ENCODE measurements at regions not wholly inside any gene's neighbourhood (a gene's known extent, or its start where the extent isn't known, plus 50 kb on each side); places are given as distances from the start of the nearest gene placed in this dataset.

GRCh38 chr2:199707593-199708185 lies 143.3 kb downstream of the FTCDNL1 start:
- no peak for DNase-seq (ENCODE audit: low spot score)

- no peak for DNase-seq (ENCODE audit: low spot score)
Observed at GRCh38 chr2:199705538-199705937, 145.5 kb downstream of the FTCDNL1 start.

- peak; percentile 57 for DNase-seq (ENCODE audit: low spot score)
Observed at GRCh38 chr2:199704358-199705238, 146.4 kb downstream of the FTCDNL1 start.

GRCh38 chr2:199703199-199703598 lies 147.8 kb downstream of the FTCDNL1 start:
- no peak for DNase-seq (ENCODE audit: low spot score)

- no peak for DNase-seq (ENCODE audit: low spot score)
Observed at GRCh38 chr2:199697469-199697868, 153.5 kb downstream of the FTCDNL1 start.

- no peak for DNase-seq (ENCODE audit: low spot score)
Observed at GRCh38 chr2:199696048-199696447, 154.9 kb downstream of the FTCDNL1 start.

GRCh38 chr2:199693861-199694260 lies 157.1 kb downstream of the FTCDNL1 start:
- no peak for DNase-seq (ENCODE audit: low spot score)

- no peak for DNase-seq (ENCODE audit: low spot score)
Observed at GRCh38 chr2:199692489-199692888, 158.5 kb downstream of the FTCDNL1 start.

- DNase-seq (ENCODE audit: low spot score) = no peak
Observed at GRCh38 chr2:199690225-199690624, 160.8 kb downstream of the FTCDNL1 start.

- DNase-seq (ENCODE audit: low spot score) = no peak
Observed at GRCh38 chr2:199685669-199686068, 165.3 kb downstream of the FTCDNL1 start.

- DNase-seq (ENCODE audit: low spot score) = no peak
Observed at GRCh38 chr2:199684832-199685231, 166.2 kb downstream of the FTCDNL1 start.

- DNase-seq (ENCODE audit: low spot score) = no peak
Observed at GRCh38 chr2:199684168-199684567, 166.8 kb downstream of the FTCDNL1 start.

GRCh38 chr2:199682001-199682400 lies 169.0 kb downstream of the FTCDNL1 start:
- DNase-seq (ENCODE audit: low spot score) = no peak

- DNase-seq (ENCODE audit: low spot score) = no peak
Observed at GRCh38 chr2:199680482-199680881, 170.5 kb downstream of the FTCDNL1 start.

GRCh38 chr2:199679883-199680282 lies 171.1 kb downstream of the FTCDNL1 start:
- no peak for DNase-seq (ENCODE audit: low spot score)

- DNase-seq (ENCODE audit: low spot score) = no peak
Observed at GRCh38 chr2:199677881-199678280, 173.1 kb downstream of the FTCDNL1 start.

- DNase-seq (ENCODE audit: low spot score) = no peak
Observed at GRCh38 chr2:199668645-199669044, 182.3 kb downstream of the FTCDNL1 start.

GRCh38 chr2:199663157-199663556 lies 187.8 kb downstream of the FTCDNL1 start:
- no peak for DNase-seq (ENCODE audit: low spot score)

GRCh38 chr2:199662255-199662654 lies 188.7 kb downstream of the FTCDNL1 start:
- DNase-seq (ENCODE audit: low spot score) = no peak

- no peak for DNase-seq (ENCODE audit: low spot score)
Observed at GRCh38 chr2:199660167-199660566, 190.8 kb downstream of the FTCDNL1 start.

GRCh38 chr2:199659207-199659606 lies 191.8 kb downstream of the FTCDNL1 start:
- peak; percentile 68 for DNase-seq (ENCODE audit: low spot score)

GRCh38 chr2:199646439-199646838 lies 188.7 kb upstream of the SATB2 start:
- DNase-seq (ENCODE audit: low spot score) = no peak

- DNase-seq (ENCODE audit: low spot score) = no peak
Observed at GRCh38 chr2:199631129-199631528, 173.4 kb upstream of the SATB2 start.

GRCh38 chr2:199629301-199629700 lies 171.6 kb upstream of the SATB2 start:
- no peak for DNase-seq (ENCODE audit: low spot score)
